Spleen (tissue), 11 donors: ENCODE measurements at regions not wholly inside any gene's neighbourhood (a gene's known extent, or its start where the extent isn't known, plus 50 kb on each side); places are given as distances from the start of the nearest gene placed in this dataset.

Experiments used
- DNase-seq: peaks from one replicate; pipeline ENCODE4 v3.0.0-alpha.2; 2020
- H3K27ac ChIP-seq, 8 donors: fragments of 200-600 bp; sonication (generic) in 7 of 8; 1 replicate in 4 of 8; 2 replicates in 4 of 8; pipeline versions ENCODE4 v1.5.0 to v1.8.0; 2016 to 2021; ENCODE audit warnings: inconsistent platforms in 4 of 8, mild to moderate bottlenecking in 4 of 8, moderate library complexity in 1 of 8
- H3K27me3 ChIP-seq, 7 donors: fragments of 200-600 bp; sonication (generic) in 6 of 7; replicated peaks in 1 of 7; 1 replicate in 4 of 7; 2 replicates in 3 of 7; pipeline versions ENCODE4 v1.5.0 to v1.8.0; 2016 to 2021; ENCODE audit warnings: inconsistent platforms in 3 of 7, mild to moderate bottlenecking in 1 of 7
- H3K36me3 ChIP-seq, 6 donors: fragments of 200-600 bp; sonication (generic) in 5 of 6; 1 replicate in 4 of 6; 2 replicates in 2 of 6; pipeline versions ENCODE4 v1.5.0 to v1.8.0; 2016 to 2021; ENCODE audit warnings: inconsistent platforms in 2 of 6
- H3K4me1 ChIP-seq, 6 donors: fragments of 200-600 bp; sonication (generic) in 5 of 6; 1 replicate in 3 of 6; 2 replicates in 3 of 6; pipeline versions ENCODE4 v1.5.0 to v1.8.0; 2016 to 2021; ENCODE audit warnings: inconsistent platforms in 3 of 6
- H3K4me3 ChIP-seq, 8 donors: fragments of 200-600 bp; sonication (generic) in 7 of 8; 1 replicate in 4 of 8; 2 replicates in 4 of 8; pipeline versions ENCODE4 v1.5.0 to v1.8.0; 2016 to 2021; ENCODE audit warnings: inconsistent platforms in 4 of 8, mild to moderate bottlenecking in 4 of 8, moderate library complexity in 2 of 8
- H3K9me3 ChIP-seq, 8 donors: fragments of 200-600 bp; sonication (generic) in 7 of 8; 1 replicate in 4 of 8; 2 replicates in 4 of 8; pipeline versions ENCODE4 v1.5.0 to v1.8.0; 2016 to 2021; ENCODE audit warnings: inconsistent platforms in 4 of 8
- POLR2A ChIP-seq, 3 donors: fragments of 450-650 bp; IDR thresholded peaks; one replicate each; pipeline ENCODE4 v1.5.1; 2017; ENCODE audit warnings: antibody characterized with exemption in 3 of 3, mild to moderate bottlenecking in 1 of 3
- POLR2AphosphoS5 ChIP-seq, 3 donors: sonication (generic); formaldehyde crosslinking; IDR thresholded peaks; one replicate each; pipeline ENCODE4 v1.5.1; 2017; ENCODE audit warnings: antibody characterized with exemption in 3 of 3
- WGBS, 5 donors: extraction: QIAGEN DNeasy Blood & Tissue Kit in 3 of 5; methylation state at CpG; one replicate each; pipeline versions ENCODE4 v1.1.5 to v1.1.7; 2013 to 2018; 5-methylcytosine and 5-hydroxymethylcytosine counted together
- intact Hi-C: fragments of 100-400 bp; cut with DNase I; formaldehyde crosslinking; loops from one replicate; pipeline ENCODE4 v1.15.0; 2023; ENCODE audit warnings: low total_unique reads
- TF ChIP-seq, protein P1 (sequence below), 11 experiments: fragments of 200-600 bp in 7 of 11; fragments of 450-650 bp in 4 of 11; sonication (generic) in 4 of 11; IDR thresholded peaks in 8 of 11; conservative IDR thresholded peaks in 3 of 11; 1 replicate in 7 of 11; 2 replicates in 4 of 11; pipeline versions ENCODE4 v1.4.0 to v1.8.0; 2016 to 2021; ENCODE audit warnings: antibody characterized with exemption in 11 of 11, inconsistent platforms in 4 of 11, mild to moderate bottlenecking in 1 of 11
- donor health status: healthy with polysubstance abuse.
- donor health status: DM: no; HTN: no; CAD: no; lungs with moderate emphysema.
- donor health status: DM: no; HTN: no; CAD: no.
- donor health status: Bipolar disorder and iron deficiency.
- donor health status: healthy.
- donor health status: DM: no; HTN: no; CAD: no.
- donor health status: DM: yes; HTN: yes; CAD: no.

DNA sequence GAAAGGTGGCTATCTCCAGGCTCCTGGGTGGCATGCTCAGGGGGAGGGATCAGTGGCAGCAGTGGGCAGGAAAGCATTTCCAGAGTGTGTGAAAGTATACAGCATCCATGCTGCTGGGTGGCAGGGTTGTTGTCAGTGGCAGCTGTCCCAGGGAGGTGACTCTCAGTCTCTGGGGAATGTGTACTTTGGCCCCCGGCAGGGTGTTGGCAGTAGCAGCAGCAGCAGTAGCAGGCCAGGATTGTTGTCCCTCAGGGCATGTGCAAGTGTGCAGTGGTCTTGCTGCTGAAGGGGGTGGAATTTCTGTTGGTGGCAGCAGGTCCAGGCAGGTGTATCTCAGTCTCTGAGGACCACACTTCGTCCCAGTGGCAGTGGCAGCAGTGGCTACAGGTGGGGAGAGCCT is 71.7 kb upstream of the GUCA2B start:
- Histone ChIP-seq H3K27me3 (peaks cover 0 to 7% (median 0%) of the 10 kb centered on the region in 7 donors), H3K4me3 (no peak overlapping the region), H3K4me1 (no peaks in the 10 kb centered on the region), H3K36me3 (no peaks in the 10 kb centered on the region), H3K27ac (no peak overlapping the region), H3K9me3 (peaks cover 0 to 29% (median 22%) of the 10 kb centered on the region in 8 donors)
- WGBS, 5 donors: 68 to 90% (median 85%) methylated on average over 2 of the region's 2 CpGs
- TF ChIP-seq, protein P1, sequence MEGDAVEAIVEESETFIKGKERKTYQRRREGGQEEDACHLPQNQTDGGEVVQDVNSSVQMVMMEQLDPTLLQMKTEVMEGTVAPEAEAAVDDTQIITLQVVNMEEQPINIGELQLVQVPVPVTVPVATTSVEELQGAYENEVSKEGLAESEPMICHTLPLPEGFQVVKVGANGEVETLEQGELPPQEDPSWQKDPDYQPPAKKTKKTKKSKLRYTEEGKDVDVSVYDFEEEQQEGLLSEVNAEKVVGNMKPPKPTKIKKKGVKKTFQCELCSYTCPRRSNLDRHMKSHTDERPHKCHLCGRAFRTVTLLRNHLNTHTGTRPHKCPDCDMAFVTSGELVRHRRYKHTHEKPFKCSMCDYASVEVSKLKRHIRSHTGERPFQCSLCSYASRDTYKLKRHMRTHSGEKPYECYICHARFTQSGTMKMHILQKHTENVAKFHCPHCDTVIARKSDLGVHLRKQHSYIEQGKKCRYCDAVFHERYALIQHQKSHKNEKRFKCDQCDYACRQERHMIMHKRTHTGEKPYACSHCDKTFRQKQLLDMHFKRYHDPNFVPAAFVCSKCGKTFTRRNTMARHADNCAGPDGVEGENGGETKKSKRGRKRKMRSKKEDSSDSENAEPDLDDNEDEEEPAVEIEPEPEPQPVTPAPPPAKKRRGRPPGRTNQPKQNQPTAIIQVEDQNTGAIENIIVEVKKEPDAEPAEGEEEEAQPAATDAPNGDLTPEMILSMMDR (IDR thresholded peaks at IDR 0.05 in 8 of 11, conservative IDR thresholded peaks at IDR 0.05 in 3 of 11): no peak
- no peak for TF ChIP-seq POLR2AphosphoS5 (IDR thresholded peaks at IDR 0.05)
- TF ChIP-seq POLR2A (IDR thresholded peaks at IDR 0.05): no peak
- intact Hi-C loops: no loop called here
- no peak for DNase-seq

GRCh38 chr1:42075179-42075578 is 78.0 kb upstream of the GUCA2B start:
- Histone ChIP-seq H3K4me3 (no peak overlapping the region), H3K27ac (no peak overlapping the region), H3K4me1 (no peaks in the 10 kb centered on the region), H3K9me3 (peaks cover 0 to 16% (median 15%) of the 10 kb centered on the region in 8 donors), H3K36me3 (no peaks in the 10 kb centered on the region), H3K27me3 (no peaks in the 10 kb centered on the region)
- no peak for DNase-seq
- TF ChIP-seq, protein P1 (IDR thresholded peaks at IDR 0.05 in 8 of 11, conservative IDR thresholded peaks at IDR 0.05 in 3 of 11): no peak
- no peak for TF ChIP-seq POLR2AphosphoS5 (IDR thresholded peaks at IDR 0.05)
- TF ChIP-seq POLR2A (IDR thresholded peaks at IDR 0.05): no peak
- WGBS, 5 donors: 81 to 97% (median 90%) methylated on average over 2 of the region's 2 CpGs
- intact Hi-C loops: no loop called here

- Histone ChIP-seq H3K36me3 (no peaks in the 10 kb centered on the region), H3K4me3 (no peak overlapping the region), H3K27ac (no peak overlapping the region), H3K9me3 (no peaks in the 10 kb centered on the region), H3K27me3 (no peaks in the 10 kb centered on the region), H3K4me1 (no peaks in the 10 kb centered on the region)
- intact Hi-C loops: no loop called here
- no peak for TF ChIP-seq POLR2AphosphoS5 (IDR thresholded peaks at IDR 0.05)
- TF ChIP-seq POLR2A (IDR thresholded peaks at IDR 0.05): no peak
- TF ChIP-seq, protein P1 (IDR thresholded peaks at IDR 0.05 in 8 of 11, conservative IDR thresholded peaks at IDR 0.05 in 3 of 11): no peak
- WGBS, 5 donors: 93 to 100% (median 96%) methylated on average over 2 of the region's 2 CpGs
- no peak for DNase-seq
These were observed 82.2 kb upstream of the GUCA2B start for GRCh38 chr1:42070996-42071395.

GRCh38 chr1:42057800-42058199 is 95.4 kb upstream of the GUCA2B start:
- Histone ChIP-seq H3K36me3 (no peaks in the 10 kb centered on the region), H3K27ac (no peak overlapping the region), H3K27me3 (peaks cover 0 to 45% (median 0%) of the 10 kb centered on the region in 7 donors), H3K9me3 (peaks cover 0 to 27% (median 18%) of the 10 kb centered on the region in 8 donors), H3K4me1 (no peaks in the 10 kb centered on the region), H3K4me3 (no peak overlapping the region)
- 91 to 99% (median 94%) methylated on average over 3 of the region's 3 CpGs for WGBS, 5 donors
- DNase-seq: no peak
- intact Hi-C loops: no loop called here
- no peak for TF ChIP-seq POLR2AphosphoS5 (IDR thresholded peaks at IDR 0.05)
- no peak for TF ChIP-seq POLR2A (IDR thresholded peaks at IDR 0.05)
- TF ChIP-seq, protein P1 (IDR thresholded peaks at IDR 0.05 in 8 of 11, conservative IDR thresholded peaks at IDR 0.05 in 3 of 11): no peak
